HG03135 (cell line): ENCODE measurements at regions not wholly inside any gene's neighbourhood (a gene's known extent, or its start where the extent isn't known, plus 50 kb on each side); places are given as distances from the start of the nearest gene placed in this dataset.
"Not testable (repeated sequence)": the region's sequence is repeated elsewhere in the genome, so short reads cannot be mapped to it uniquely, and the experiment has no call there.

Experiments
- ATAC-seq: cut with Tn5 transposase; IDR thresholded peaks from one replicate; pipeline ENCODE4 v1.9.1; 2021; ENCODE audit warnings: mild to moderate bottlenecking, moderate library complexity; ENCODE audit not compliant: unreplicated experiment

- ATAC-seq: no peak
These were observed 329.0 kb upstream of the TECRL start for GRCh38 chr4:64738240-64738639.

DNA sequence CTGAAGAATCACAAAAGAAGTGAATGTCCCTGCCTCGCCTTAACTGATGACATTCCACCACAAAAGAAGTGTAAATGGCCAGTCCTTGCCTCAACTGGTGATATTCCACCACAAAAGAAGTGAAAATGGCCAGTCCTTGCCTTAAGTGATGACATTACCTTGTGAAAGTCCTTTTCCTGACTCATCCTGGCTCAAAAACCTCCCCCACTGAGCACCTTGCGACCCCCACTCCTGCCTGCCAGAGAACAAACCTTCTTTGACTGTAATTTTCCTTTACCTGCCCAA lies 328.5 kb upstream of the TECRL start:
- ATAC-seq: not testable (repeated sequence)

DNA sequence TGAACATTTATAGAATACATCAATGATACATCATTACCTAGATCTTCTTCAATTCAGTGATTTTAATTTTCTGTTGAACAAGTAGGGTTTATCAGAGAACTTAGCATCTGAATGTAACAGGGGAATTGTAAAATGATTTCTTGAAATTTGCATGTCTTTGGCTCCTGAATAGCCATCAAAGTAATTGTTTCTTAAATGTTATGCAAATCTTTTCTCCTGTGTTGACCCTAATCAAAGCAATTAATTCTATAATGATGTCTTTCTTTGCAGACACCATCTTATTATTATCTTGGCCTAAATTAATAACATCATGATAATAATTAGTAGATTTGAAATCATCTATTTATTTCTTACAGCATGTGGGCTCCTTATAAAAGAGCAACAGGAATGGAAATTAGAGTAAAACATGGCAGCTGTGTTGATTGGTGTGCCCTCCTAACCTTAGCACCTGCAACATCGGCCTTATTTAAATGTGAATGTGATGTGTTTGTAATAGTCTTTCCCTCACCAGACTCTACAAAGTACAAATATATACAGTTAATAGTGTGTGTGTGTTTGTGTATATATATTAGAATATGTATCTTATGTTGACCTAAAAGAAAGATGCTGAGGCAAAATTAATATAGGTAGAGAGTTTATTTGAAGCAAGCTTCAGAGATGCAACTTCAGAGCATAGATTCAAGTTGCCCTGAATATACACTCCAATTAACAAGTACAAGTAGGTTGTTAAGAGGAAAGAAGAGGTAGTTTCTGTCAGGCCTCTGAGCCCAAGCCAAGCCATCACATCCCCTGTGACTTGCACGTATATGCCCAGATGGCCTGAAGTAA lies 328.0 kb upstream of the TECRL start:
- ATAC-seq: no peak

GRCh38 chr4:64729561-64729960 lies 320.3 kb upstream of the TECRL start:
- no peak for ATAC-seq

DNA sequence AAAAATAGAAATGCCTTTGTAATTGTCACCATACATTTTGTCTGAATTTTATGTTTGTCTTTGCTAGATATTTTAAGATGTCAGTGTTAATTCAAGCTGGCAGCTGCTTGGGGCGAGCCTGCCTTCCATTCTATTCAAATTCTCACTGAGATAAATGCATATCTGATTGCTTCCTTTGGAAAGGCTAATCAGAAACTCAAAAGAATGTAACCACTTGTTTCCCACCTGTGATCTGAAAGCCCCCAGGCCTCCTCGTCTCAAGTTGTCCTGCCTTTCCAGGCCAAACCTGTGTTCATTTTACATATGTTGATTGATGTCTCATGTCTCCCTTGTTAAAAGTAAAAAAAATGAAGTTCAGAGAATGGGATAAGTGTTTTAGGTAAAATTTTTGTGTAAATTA lies 318.7 kb upstream of the TECRL start:
- no peak for ATAC-seq

- not testable (repeated sequence) for ATAC-seq
These were observed 318.1 kb upstream of the TECRL start for GRCh38 chr4:64727391-64727790.

- ATAC-seq: no peak
These were observed 315.4 kb upstream of the TECRL start for GRCh38 chr4:64724689-64725088.

DNA sequence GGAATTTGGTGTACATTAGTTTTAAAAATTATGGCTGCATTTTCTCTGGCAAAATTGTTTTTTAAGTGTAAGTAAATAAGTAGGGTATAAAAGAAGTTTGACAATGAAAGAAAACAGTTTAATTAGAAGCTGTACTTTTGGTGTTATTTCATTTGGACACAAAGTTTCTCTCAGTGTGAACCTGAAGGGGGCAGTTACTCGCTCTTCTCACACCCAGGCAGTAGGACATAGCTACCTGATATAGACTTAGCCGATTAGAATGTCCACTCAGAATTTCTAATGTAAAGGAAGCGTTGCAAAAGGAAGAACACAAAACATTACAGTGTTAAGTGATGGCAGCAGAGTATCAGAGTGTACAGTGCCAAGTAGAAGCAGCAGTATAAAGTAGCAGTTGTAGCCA lies 311.9 kb upstream of the TECRL start:
- ATAC-seq: no peak

- ATAC-seq: no peak
These were observed 308.8 kb upstream of the TECRL start for GRCh38 chr4:64718091-64718490.

DNA sequence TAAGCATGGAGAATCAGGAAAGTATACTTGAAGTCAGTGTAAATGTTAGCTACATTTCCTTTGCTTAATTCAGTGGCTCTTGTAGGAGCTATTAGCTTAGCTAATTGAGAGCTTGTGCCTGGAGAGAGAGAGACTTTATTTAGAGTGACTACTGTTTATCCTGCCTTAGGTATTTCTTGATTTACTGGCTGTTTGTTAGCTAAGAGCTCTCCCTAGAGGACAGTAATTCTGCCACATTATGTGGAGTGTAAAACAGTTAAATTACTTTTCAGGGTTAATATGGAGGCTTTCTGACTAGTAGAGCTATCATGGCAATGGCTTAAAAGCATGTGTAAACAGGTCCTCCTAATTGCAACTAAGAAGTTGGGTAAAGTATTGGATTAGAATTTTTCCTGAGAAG lies 306.5 kb upstream of the TECRL start:
- no peak for ATAC-seq

DNA sequence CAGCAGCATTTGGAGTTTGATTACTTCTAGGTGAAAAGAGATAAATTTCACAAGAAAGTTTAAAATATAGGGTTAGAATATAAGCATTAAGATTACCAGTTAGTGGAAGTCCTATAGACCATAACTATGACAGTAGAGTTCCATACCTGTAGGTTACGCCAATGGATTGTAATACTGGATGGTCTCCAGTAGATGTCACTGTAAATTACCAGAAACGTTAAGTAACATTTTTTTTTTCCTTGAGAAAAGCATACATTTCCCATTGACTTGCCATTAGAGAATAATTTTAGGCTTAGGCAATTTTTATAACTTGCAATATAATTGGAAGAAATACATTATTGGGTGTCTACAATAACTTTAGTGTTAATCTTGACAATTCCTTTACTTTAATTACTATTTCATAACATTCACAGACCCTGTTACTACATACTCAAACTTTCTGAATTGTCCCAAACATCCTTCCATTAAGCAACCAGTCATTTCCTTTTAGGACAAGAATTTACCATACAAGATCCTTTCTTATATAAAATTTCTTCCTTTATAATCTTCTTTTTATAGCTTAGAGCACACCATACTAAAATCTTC lies 304.1 kb upstream of the TECRL start:
- peak; percentile 58 for ATAC-seq

GRCh38 chr4:64712590-64712989 lies 303.3 kb upstream of the TECRL start:
- no peak for ATAC-seq

GRCh38 chr4:64705989-64706388 lies 296.7 kb upstream of the TECRL start:
- ATAC-seq: no peak

DNA sequence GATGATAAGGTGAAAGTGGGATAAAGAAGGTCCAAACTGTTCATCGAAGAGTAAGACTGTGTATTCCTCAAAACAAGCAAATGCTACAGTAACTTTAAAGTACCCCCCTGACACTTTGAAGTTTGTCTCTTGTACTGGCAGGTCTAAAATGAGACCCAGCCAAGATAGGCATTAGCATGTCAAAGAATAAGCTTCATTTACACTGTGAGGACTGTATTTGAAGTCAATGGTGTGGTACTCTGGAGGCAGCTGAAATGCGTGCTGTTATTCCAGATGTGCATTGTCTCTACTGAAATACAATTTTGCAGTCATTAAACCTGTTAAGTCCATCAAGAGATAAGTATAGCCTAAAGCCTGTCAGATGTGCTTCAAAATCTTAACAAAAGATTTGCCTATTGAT lies 288.9 kb upstream of the TECRL start:
- no peak for ATAC-seq

DNA sequence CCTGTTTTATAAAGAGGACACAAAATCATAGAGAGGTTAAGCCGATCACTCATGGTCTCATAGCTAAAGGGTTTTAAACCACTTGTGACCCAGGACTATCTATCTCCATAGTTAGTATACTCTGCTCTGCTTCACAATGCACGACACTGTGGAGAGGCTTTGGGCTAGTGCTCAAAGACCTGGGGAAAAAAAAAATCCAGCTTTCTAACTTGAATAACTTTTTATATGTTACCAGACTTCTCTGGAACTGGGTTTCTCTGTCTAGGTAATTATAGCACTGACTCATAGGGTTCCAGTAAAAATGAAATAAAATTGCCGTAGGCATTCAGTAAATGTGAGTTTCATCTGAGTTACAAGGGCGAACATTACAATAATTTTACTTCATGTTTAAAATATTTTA lies 273.7 kb upstream of the TECRL start:
- no peak for ATAC-seq

GRCh38 chr4:64682481-64682880 lies 273.2 kb upstream of the TECRL start:
- ATAC-seq: no peak

GRCh38 chr4:64673121-64673520 lies 263.9 kb upstream of the TECRL start:
- not testable (repeated sequence) for ATAC-seq

DNA sequence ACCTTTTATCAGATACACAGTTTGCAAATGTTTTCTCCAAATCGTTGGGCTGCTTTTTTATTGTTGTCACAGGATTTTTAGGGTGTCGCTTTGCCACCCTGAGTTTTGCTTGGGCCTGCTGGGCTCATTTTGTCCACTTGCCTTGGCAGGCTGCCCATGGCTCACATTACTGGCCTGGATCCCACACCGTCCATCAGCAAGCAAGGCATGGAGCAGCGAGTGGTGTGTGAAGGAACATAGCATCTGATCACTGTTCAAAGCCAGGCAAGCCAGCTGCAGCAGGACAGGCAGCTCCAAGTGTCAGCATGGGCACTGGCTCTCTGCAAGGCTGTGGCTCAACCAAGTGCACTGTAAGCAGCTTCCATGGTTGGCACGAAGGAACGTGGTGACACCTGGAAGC lies 261.4 kb upstream of the TECRL start:
- no peak for ATAC-seq

- no peak for ATAC-seq
These were observed 234.6 kb upstream of the TECRL start for GRCh38 chr4:64643841-64644240.

GRCh38 chr4:64642936-64643335 lies 233.7 kb upstream of the TECRL start:
- ATAC-seq: no peak

DNA sequence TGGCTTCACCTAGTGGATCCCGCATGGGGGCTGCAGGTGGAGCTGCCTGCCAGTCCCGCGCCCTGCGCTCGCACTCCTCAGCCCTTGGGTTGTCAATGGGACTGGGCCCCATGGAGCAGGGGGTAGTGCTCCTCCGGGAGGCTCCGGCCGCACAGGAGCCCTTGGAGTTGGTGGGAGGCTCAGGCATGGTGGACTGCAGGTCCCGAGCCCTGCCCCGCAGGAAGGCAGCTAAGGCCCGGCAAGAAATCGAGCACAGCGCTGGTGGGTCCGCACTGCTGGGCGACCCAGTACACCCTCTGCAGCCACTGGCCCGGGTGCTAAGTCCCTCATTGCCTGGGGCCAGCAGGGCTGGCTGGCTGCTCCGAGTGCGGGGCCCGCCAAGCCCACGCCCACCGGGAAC lies 231.2 kb upstream of the TECRL start:
- ATAC-seq: not testable (repeated sequence)

DNA sequence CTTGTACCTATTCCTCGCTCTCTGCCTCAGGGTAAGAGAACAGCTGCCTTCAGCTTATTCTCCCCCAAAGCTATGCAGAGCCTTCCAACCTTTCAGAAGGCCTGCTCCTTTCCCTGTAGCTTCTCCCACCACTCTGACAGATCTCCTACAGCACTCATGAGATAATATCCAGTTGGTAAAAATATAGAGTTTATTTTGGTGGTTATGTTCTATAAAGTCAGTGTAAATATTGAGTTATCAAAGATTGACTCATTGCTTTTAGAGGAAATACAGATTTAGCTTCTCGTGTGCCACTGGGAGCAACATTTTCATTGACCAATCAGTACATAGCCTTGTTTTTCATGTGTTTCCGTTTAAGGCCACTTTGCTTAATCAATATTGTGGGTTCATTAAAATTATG lies 216.2 kb upstream of the TECRL start:
- ATAC-seq: no peak

DNA sequence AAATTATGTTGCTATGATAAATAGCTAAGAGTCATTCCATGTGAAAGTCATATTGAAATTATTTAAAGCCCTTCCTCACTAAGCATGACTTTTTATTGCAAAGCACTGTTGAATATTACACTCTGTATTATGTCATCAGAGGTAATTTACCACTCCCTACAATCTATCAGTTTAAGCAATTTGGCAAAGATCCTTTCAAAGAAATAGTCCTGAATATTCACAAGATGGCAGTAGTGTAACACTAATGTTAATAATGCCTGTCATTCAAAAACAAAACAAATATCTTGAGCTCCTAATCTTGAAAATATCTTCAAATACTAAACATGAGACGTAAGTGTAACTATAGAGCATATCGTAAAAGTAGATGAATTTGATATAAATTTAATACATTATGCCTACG lies 208.6 kb upstream of the TECRL start:
- ATAC-seq: no peak
